Activated CD4-positive, alpha-beta T cell treated with anti-CD3 and anti-CD28 coated beads, Interleukin-2, amount 50 U/mL, for 1 hour (primary cell): ENCODE measurements at regions not wholly inside any gene's neighbourhood (a gene's known extent, or its start where the extent isn't known, plus 50 kb on each side); places are given as distances from the start of the nearest gene placed in this dataset.

Experiments used
- DNase-seq: peaks from one replicate; pipeline ENCODE4 v3.0.0-alpha.2; 2020

DNA sequence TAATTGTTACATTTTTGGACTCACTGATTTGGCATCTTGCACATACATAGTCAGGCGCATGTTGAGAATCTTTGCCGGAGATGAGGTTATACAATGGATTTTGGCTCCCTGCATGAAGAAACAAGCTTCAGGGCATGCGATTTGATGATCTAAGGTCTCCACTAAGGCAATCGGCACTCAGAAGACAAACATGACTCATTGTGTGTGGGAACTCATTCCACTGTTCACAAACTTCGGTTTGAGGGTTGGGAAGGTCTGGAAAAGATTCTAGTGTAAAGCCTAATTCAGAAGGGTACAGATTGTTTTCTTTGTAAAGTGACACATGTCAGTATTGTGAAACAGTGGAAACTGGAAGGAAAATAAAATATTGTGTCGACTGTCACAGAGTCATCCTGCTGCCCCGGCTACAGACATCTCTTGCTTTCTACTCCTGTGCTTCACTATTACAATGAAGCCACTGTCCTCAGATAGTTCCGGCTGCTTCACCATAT lies 192.6 kb upstream of the HMGA2 start:
- DNase-seq = no peak

DNA sequence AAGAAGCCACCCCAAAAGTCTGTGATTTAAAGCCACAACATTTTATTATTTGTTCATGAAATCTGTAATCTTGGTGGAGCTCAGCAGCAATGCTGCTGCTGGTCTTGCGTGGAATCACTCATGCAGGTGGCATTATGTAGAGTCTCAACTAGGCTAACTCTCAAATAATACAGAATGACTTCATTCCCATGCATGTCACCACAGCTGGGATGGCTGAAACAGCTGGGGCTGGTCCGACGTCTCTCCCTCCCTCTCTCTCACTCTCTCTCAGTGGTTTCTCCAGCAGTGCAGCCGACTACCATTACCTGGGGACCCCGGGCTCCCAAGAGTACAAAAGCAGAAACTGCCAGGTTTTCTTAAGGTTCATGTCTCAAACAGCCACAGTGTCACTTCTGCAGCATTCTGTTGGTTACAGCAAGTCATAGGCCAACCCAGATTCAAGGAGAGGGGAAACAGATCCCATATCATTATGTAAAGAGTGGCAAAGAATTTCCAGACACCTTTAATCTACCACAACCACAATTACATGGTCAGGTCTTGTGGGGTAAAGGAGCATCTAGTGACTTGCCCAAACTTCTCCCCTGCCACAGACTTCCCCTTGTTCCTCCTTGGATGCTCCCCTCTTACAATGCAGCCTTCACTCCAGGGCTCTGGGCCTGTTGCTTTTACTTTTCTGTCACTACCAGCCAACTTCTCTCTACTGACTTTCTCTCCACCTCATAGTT lies 192.0 kb upstream of the HMGA2 start:
- DNase-seq = no peak

DNA sequence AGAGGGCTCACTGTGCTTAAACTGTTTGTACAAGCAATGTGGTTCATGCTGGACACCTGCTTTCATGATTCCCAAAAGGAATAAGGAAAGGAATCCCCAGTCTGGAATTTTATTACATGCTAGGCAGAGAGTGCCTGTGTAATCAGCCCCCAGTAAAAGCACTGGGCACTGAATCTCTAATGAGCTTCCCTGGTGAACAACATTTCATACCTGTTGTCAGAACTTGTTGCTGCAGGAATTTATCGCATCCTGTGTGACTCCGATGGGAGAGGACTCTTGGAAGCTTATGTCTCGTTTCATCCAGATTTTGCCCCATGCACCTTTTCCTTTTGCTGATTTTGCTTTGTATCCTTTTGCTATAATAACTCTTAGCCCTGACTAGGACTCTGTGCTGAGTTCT lies 190.2 kb upstream of the HMGA2 start:
- DNase-seq = no peak

DNA sequence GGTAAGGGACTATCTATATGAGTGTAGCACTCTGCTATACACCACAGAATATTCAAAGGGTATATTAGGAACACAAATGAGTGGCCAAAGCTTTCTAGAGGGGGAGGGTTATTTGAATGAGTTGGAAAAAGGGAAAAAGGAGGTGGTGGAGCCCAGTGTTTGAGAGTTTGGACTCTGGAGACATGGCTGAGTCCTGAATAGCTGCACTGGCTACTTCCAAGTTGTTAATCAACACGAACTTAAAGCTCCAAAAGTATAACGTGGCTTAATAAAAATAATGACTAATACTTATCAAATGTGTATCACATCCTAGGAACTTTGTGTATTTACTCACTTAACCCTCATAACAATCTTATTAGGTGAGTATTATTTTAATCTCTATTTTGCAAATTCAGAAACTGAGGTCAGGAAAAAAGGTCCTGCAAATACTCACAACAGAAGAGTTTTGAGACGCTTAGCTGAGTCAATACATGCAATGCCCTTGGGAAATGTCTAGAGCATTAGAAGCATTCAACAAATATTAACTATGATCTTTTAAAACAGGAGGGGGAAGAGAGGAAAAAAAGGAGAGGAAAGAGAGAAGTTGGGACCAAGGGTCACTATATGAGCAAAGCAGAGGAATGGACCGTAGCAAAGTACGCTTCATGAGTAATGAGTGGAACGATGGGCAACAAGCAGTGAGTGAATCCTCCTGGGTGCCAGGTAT lies 189.5 kb upstream of the HMGA2 start:
- no peak for DNase-seq

DNA sequence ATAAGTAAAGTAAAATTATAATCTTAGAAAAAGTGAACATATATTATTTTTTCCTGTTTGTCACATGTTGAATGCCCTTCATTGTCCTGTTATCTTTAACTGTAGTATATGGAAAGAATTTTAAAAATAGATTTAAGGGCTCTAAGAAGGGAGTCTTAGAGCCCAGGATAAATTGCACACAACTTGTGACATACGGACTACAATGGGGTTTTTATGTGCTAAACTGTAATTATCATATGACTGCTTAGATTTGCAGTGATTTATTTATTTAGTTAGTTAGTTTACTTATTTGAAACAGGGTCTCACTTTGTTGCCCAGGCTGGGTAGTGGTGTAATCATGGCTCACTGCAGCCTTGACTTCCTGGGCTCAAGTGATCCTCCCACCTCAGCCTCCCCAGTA lies 187.8 kb upstream of the HMGA2 start:
- no peak for DNase-seq

DNA sequence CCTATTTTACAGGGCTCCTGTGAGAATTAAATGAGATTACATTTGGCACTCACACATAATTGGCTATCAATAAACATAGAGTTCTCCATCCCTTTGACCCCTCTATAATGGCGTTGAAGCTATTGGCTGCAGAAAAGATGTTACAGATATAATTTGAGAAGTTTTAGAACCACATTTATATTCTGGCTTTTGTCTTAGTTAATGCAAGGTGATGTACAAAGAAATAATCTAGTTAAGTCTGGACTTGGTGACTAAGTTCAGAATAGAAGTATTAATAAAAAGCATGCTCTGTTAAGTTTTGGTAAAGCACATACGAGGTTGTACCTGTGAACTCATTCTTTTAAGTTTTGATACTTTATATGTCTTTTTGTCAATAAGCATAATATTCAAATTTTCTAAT lies 187.1 kb upstream of the HMGA2 start:
- no peak for DNase-seq

DNA sequence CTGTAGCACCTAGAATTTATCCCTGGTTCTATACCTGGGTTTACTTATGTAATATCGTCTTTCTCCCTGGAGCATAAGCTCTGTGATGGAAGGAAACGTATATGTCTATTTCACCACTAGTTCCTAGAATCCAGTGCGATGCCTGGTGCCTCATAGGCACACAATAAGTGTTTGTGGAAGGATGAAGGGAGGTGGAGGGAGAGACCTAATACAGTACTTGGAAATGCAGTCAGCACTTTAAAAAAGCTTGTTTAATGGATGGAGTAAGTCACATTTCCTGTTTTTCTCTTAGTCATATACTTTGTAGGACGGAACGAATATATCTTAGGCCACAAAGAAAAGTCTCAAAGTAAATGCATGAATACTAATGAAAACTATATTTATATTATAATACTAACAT lies 186.5 kb upstream of the HMGA2 start:
- DNase-seq = no peak

DNA sequence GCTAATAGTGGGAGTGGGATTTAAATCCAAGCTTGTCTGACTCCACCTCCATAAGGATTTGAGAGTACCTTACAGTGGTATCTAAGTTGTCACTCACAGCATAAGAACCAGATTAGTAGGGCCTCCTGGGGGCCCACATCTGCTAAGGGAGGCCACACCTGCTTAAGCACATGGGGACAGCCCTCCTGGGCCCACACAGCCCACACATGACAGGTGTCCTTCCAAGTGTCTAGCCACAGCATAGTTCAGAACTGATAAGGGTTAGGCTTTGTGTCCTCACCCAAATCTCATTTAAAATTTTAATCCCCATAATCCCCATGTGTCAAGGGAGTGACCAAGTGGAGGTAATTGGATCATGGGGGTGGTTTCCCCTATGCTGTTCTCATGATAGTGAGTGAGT lies 186.0 kb upstream of the HMGA2 start:
- DNase-seq = no peak

DNA sequence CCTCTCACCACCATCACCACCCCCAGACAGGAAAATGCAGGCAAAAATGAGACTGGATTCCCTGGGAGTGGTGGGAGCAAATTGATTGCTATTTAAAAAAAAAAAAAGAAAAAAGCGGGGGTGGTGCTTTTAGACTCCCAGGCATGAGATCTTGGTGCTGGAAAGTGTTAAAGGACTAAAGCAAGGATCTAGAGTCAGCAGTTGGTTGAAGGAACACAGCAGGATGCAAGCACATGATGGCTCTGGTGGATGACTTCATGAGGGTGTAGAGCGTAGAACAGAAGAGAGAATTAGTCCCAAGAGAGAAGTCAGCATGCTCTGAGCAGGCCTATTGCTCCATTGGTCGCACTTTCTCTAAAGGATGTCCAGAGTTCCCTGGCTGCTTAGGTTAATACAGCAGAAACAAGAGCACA lies 183.8 kb upstream of the HMGA2 start:
- DNase-seq = no peak

DNA sequence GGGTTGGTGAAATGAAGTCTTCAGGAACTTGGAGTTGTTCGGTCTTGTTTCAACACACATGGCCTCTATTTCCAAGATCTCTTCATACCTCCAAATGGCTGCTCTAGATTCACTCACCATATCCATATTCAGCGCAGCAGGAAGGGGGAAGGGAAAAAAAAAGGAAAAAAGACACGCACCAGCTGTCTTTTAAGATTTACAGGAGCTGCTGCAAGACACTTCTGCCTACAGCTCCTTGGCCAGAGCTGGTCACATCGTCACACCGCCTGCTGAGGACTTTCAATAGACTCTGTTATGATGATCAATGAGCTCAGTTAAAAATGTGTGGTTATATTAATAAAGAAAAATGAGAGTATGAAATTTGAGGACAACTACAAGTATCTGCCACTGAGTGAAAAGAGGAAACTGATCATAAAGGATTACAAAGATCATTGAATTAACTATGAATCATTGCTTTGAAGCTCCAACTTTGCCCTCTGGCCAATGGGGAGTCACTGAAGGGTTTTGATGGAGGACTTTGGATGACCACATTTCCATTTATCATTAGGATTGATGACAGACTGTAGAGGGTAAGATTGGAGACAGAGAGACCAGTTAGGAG lies 182.1 kb upstream of the HMGA2 start:
- DNase-seq = no peak

DNA sequence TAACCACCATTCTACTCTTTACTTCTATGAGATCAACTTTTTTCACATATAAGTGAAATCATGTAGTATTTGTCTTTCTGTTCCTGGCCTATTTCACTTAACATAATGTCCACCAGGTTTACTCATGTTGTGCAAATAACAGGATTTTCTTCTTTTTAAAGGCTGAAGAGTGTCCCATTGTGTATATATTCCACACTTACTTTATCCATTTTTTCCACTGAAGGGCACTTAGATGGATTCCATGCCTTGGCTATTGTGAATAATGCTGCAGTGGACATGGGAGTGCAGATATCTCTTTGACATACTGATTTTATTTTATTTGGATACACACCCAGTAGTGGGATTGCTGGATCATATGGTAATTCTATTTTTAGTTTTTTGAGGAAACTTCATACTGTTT lies 181.1 kb upstream of the HMGA2 start:
- no peak for DNase-seq

DNA sequence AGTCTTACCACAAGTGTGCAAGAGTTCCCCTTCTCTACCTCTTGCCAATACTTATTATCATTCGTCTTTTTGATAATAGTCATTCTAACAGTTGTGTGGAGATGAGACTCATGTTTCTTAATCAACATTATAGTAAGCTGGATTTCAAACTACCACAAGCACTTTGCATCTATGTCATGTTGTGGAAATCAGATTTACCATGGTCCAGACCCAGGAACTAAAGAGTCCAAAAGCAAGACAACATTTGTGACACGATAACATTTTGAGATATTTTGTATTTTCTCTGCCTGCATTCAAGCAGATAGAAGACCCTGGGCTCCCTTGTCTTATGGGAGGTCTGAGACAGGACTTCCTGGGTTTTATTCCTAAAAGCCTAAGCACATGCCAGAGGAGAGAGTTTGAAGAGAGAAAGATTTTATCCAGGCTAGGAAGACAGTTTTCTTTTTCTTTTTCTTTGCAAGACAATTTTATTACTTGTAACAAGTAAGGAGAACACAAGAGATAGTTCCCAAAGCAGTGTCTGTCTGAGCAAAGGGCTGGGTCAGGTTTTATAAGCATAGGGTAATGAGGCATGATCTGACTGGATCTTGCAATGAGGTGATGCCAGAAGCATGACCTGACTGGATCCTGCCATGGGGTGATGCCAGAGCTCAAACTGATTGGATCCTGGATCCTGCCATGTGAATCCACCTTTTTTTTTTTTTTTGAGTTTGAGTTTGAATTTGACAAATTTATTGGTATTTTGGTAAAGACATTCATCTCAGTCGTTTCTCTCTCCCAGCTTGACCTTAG lies 180.5 kb upstream of the HMGA2 start:
- DNase-seq = no peak

DNA sequence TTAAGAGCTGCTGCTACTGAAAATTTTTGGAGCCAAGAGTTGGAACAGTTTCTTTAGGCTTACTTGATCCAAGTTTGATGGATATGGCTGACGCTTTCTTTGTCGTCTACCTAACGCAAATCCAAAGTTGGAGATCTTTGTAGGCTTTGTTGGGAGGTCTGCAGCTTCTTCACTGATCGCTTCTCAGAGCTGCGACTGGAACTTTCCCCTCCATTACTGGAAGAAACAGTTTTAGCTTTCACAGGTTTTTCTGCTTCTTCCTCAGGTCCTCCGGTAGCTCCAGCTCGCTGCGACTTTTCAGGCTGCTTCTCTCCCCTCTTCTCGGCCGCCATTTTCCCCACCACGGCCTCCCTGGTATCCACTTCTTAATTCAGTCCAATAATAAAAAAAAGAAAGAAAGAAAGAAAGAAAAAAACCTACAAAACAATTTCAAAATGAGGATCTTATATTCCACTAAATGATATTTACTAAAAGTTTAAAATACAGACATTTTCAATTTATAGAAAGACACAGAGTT lies 178.1 kb upstream of the HMGA2 start:
- no peak for DNase-seq

DNA sequence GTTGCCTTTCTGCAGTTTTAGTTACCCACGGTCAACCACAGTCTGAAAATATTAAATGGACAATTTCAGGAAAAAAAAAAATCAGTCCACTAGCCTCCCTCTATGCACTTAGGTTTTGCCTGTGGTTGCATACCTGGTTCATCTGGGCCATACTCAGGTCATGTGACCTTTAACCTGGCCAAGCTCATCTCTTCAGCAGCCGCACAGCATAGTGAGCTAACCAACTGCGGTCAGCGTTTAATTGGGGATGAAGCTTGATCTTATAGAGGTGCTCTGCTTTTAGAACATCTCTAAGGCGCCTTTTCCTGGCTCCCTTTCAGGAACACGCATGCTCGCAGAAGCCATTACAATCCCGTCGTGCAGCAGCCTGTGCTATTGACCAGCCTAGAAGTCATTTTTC lies 177.2 kb upstream of the HMGA2 start:
- DNase-seq = no peak

DNA sequence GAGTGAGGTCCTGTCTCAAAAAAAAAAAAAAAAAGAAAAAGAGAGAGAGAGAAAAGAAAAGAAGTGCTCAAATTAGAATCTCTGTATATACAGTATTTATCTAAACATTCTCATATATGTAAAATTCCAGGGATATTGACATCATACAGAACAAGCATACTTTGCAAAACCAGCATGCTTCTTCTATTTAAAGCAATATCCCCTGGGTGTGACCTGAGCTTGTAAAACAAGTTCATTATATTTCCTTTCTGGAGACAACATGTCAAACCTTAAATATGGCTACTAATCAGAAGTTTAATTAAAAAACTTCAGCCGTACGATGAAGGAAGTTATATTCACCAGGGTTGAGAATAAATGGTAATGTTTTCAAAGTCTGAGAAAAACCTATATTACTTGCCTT lies 175.8 kb upstream of the HMGA2 start:
- DNase-seq = no peak

DNA sequence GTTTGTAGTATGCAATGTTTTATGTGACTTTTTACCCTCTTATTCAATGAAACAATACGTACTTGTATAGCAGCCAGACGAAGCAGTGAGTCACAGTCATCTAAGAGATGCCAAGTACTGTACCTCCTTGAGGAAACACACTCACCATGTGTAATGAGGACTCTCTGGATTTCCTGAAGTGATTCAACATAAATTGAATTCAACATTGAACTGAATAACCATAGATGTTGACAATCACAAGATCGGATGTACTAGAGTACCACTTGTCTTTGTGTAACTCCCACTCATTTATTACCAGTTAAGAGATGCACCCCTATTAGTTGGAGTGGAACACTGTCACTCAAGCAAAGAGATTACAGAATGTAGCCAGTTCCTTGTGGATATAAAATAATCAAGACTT lies 175.2 kb upstream of the HMGA2 start:
- DNase-seq = no peak

DNA sequence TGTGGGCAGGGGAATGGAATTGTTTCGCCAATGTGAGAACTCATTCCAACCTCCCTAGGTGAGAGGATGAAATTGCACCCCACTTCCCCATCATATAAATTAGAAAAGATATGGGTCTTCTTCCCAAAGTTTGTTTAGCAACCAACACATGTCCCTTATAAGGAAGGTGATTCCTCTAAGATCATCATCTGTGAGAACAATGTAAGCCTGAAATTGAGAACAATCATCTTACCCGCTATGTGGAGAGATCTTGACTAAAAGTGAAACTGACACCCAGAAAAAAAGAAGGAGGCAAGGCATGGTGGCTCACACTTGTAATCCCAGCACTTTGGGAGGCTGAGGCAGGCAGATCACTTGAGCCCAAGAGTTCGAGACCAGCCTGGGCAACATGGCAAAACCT lies 173.2 kb upstream of the HMGA2 start:
- DNase-seq = no peak

DNA sequence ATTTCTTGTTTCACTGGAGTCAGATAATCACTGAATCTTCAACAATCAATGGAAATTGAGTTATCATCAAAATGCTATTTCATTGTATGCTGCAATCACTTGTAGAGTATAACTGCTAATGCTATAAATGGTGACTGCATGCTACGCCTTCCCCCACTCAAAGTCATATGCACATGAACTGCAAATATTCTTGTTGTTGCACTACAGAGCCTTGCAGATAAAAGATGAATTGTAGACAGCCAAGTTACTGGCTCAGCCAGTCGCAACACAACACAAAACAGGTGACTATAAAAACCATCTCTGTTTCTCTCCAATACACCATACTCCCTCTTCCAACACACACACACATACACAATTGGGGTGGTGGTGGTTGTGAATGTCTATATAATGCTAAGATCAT lies 171.0 kb upstream of the HMGA2 start:
- DNase-seq = no peak

DNA sequence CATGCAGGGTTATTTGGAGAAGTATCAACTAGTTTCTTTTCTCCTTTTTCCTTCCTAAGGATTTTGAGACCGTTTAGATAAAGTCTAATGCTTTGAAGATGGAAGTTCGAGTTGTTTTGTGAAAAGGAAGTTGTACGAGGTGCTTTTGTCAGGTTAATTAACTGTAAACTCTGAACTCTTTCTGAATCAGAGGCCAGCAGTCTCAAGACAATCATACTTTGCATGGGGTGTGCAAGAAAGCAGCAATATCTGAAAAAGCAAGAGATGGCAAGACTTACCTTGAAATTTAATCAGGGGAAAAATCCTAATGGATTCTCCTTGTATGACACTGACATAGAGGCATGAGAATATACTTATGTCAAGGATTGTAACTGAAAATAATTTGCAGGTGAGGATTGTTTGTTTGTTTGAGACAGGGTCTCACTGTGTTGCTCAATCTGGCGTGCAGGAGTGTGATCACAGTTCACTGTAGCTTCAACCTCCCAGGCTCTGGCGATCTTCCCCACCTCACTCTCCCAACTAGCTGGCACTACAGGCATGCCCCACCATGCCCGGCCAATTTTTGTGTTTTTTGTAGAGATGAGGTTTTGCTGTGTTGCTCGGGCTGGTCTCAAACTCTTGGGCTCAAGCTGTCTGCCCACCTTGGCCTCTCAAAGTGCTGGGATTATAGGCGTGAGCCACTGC lies 170.2 kb upstream of the HMGA2 start:
- no peak for DNase-seq

DNA sequence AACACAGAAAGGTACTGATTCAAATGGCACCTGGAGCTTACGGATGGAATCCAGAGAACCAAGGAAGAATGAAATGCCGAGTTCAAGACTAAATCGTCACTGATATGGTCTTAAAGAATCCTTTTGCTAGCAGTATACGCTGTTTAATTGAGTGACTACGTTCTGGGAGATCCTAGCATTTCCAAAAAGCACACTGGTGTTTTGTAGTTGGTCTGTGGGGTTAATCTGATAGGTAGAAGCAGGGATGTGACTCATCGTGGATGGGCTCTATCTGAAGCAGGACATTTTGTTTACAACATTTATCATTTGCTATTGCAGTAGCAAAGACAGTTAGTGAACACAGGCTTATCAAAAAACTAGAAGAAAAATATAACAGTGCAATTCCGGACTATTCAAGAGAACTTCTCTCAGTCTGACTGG lies 169.2 kb upstream of the HMGA2 start:
- DNase-seq = no peak

DNA sequence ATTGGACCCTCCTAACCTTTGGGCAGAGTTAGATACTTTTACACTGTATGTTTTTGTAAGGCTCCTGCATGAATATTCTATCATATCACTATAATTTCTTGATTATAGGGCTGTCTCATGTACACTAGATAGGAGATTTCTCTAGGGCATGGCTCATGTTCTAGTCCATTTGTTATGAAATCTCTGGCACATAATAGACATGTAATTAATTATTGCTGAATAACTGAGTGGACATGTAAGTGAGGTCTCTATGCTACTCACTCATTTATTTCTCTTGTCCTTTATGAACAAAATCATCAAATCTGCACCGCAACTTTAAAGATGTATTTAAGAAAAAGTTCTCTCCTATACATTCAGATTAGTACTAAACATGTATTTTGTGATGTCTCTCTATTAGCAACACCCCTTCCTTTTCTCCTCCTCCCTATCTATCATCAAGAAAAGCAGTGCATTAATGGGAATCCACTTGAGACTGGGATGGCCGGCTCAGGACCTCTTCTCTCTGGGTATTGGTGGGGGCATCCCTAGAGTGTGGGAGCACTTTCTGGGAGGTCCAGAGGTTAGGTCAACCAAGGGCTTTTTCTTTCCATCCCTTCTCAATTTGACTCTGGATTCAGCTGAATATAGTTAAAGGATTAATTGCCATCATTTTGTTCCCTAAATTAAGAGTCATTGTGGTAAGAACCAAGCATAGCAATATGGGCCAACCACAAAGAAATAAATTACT lies 168.0 kb upstream of the HMGA2 start:
- DNase-seq = no peak

DNA sequence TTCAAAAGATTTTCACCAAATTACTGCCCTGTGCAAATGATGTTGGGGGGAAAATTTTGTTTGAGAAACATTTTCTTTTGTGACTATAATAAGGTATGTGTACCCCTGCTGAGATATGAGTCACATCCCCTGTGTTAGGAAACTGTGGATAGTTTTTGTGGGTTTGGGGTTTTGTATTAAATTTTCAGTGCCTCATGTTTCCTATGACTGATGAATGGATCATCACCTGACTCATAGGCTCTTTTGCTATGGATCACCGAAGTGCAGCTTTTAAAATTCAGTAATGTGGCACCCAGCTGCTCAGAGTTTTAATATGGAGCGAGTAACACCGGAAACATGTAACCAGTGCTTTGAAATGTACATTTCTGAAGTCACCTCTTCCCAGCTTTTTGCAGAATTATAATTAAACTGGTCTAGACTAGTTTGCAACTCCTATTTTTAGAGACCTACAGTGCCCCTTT lies 167.4 kb upstream of the HMGA2 start:
- DNase-seq = no peak
